SK-N-SH (cell line): ENCODE measurements at regions not wholly inside any gene's neighbourhood (a gene's known extent, or its start where the extent isn't known, plus 50 kb on each side); places are given as distances from the start of the nearest gene placed in this dataset.

Source experiments
- CTCF ChIA-PET: fragments of 300-600, 350-600 bp; formaldehyde crosslinking; extraction: SDS; loops from one replicate; lab custom pipeline; 2021; lab: Yijun Ruan, JAX
- POLR2A ChIA-PET: fragments of 350-600 bp; sonication (Branson Sonifier 250); formaldehyde crosslinking; extraction: SDS; loops from one replicate; lab custom pipeline; 2020; ENCODE audit warnings: antibody characterized with exemption, inconsistent platforms; lab: Yijun Ruan, JAX
- DNase-seq: peaks from one replicate; pipeline ENCODE4 v3.0.0; 2012
- H2AFZ ChIP-seq: fragments of 200-600 bp; sonication (generic); 2 replicates; pipeline ENCODE4 v1.8.1; 2016; ENCODE audit warnings: antibody characterized with exemption, mild to moderate bottlenecking, low read depth
- H3F3A ChIP-seq: fragments of 200-600 bp; sonication (generic); replicated peaks from 2 replicates; pipeline ENCODE3; 2016; ENCODE audit warnings: antibody characterized with exemption, mild to moderate bottlenecking; ENCODE audit not compliant: insufficient read depth
- H3K27ac ChIP-seq, 2 experiments: fragments of 200-500 bp in 1 of 2; fragments of 200-600 bp in 1 of 2; sonication (Bioruptor generic) in 1 of 2; sonication (generic), shearing (Covaris generic) in 1 of 2; 2 replicates each; pipeline versions ENCODE4 v1.5.1 to v1.6.1; 2014 to 2016; ENCODE audit warnings: low read depth in 2 of 2, inconsistent platforms in 1 of 2, low read length in 1 of 2, mild to moderate bottlenecking in 1 of 2, mixed read lengths in 1 of 2
- H3K27me3 ChIP-seq: fragments of 200-600 bp; sonication (generic), shearing (Covaris generic); 2 replicates; pipeline ENCODE4 v1.6.1; 2016; ENCODE audit warnings: mixed run types; ENCODE audit not compliant: insufficient read depth
- H3K36me3 ChIP-seq, 2 experiments: fragments of 200-500 bp in 1 of 2; fragments of 200-600 bp in 1 of 2; sonication (Bioruptor generic) in 1 of 2; sonication (generic) in 1 of 2; replicated peaks in 1 of 2; 2 replicates each; pipeline versions ENCODE3 to v1.5.1; 2014 to 2016; ENCODE audit warnings: low read length in 1 of 2, mild to moderate bottlenecking in 1 of 2; ENCODE audit not compliant: insufficient read depth in 2 of 2, control insufficient read depth in 1 of 2
- H3K4me1 ChIP-seq, 2 experiments: fragments of 200-500 bp in 1 of 2; fragments of 200-600 bp in 1 of 2; sonication (Bioruptor generic) in 1 of 2; sonication (generic), shearing (Covaris generic) in 1 of 2; 2 replicates each; pipeline versions ENCODE4 v1.5.1 to v1.6.1; 2014 to 2016; ENCODE audit warnings: low read depth in 1 of 2, low read length in 1 of 2, mixed run types in 1 of 2; ENCODE audit not compliant: insufficient read depth in 2 of 2, control insufficient read depth in 1 of 2
- H3K4me2 ChIP-seq: fragments of 200-600 bp; sonication (generic), shearing (Covaris generic); 2 replicates; pipeline ENCODE4 v1.6.1; 2017; ENCODE audit warnings: mixed run types
- H3K4me3 ChIP-seq, 2 experiments: fragments of 200-500 bp in 1 of 2; fragments of 200-600 bp in 1 of 2; sonication (Bioruptor generic) in 1 of 2; sonication (generic), shearing (Covaris generic) in 1 of 2; 2 replicates each; pipeline versions ENCODE4 v1.5.1 to v1.8.1; 2014 to 2016; ENCODE audit warnings: low read depth in 2 of 2, inconsistent platforms in 1 of 2, low read length in 1 of 2, mild to moderate bottlenecking in 1 of 2, mixed read lengths in 1 of 2, moderate library complexity in 1 of 2
- H3K79me2 ChIP-seq: fragments of 200-600 bp; sonication (generic); 2 replicates; pipeline ENCODE4 v1.8.1; 2017; ENCODE audit warnings: mild to moderate bottlenecking; ENCODE audit not compliant: insufficient read depth
- H3K9ac ChIP-seq: fragments of 200-600 bp; sonication (generic); 2 replicates; pipeline ENCODE4 v1.6.1; 2017; ENCODE audit warnings: mixed run types
- H3K9me2 ChIP-seq: fragments of 200-600 bp; sonication (generic); 2 replicates; pipeline ENCODE4 v1.6.1; 2017; ENCODE audit warnings: mixed run types
- H3K9me3 ChIP-seq: fragments of 200-600 bp; sonication (generic); 2 replicates; pipeline ENCODE4 v1.6.1; 2017; ENCODE audit warnings: mixed run types, mild to moderate bottlenecking, moderate library complexity
- H4K20me1 ChIP-seq: fragments of 200-600 bp; sonication (generic); 2 replicates; pipeline ENCODE4 v1.6.1; 2017; ENCODE audit warnings: mild to moderate bottlenecking, mixed run types; ENCODE audit not compliant: insufficient read depth
- CHD2 ChIP-seq: fragments of 150-350 bp; IDR thresholded peaks from 2 replicates; pipeline ENCODE4 v1.6.1; 2018; ENCODE audit warnings: low read length; ENCODE audit not compliant: partially characterized antibody
- CTCF ChIP-seq: fragments of 200-600 bp; sonication (generic); IDR thresholded peaks from 2 replicates; pipeline ENCODE4 v1.6.1; 2017; ENCODE audit warnings: antibody characterized with exemption, mild to moderate bottlenecking, moderate library complexity
- ELF1 ChIP-seq: IDR thresholded peaks from 2 replicates; pipeline ENCODE4 v1.4.0; 2012
- EP300 ChIP-seq, 2 experiments: IDR thresholded peaks; 2 replicates each; pipeline versions ENCODE4 v1.4.0 to v1.6.1; 2012; ENCODE audit warnings: borderline replicate concordance in 1 of 2, low read depth in 1 of 2, low read length in 1 of 2
- FOSL2 ChIP-seq: IDR thresholded peaks from 2 replicates; pipeline ENCODE4 v1.4.0; 2012; ENCODE audit warnings: low read depth, mild to moderate bottlenecking, moderate library complexity, borderline replicate concordance
- FOXJ3 ChIP-seq: sonication (generic); formaldehyde crosslinking; IDR thresholded peaks from 2 replicates; pipeline ENCODE4 v1.5.1; 2020; ENCODE audit warnings: mild to moderate bottlenecking, missing genetic modification reagents
- GABPA ChIP-seq: IDR thresholded peaks from 2 replicates; pipeline ENCODE4 v1.4.0; 2012; ENCODE audit warnings: low read depth, mild to moderate bottlenecking
- IRF3 ChIP-seq: fragments of 150-350 bp; IDR thresholded peaks from 2 replicates; pipeline ENCODE4 v1.6.1; 2016; ENCODE audit warnings: mild to moderate bottlenecking, low read depth, low read length
- JUND ChIP-seq: IDR thresholded peaks from 2 replicates; pipeline ENCODE4 v1.4.0; 2012
- MAX ChIP-seq: IDR thresholded peaks from 2 replicates; pipeline ENCODE4 v1.4.0; 2012; ENCODE audit warnings: low read depth
- MEF2A ChIP-seq: IDR thresholded peaks from 2 replicates; pipeline ENCODE4 v1.4.0; 2012; ENCODE audit warnings: low read depth, borderline replicate concordance
- NFIC ChIP-seq: IDR thresholded peaks from 2 replicates; pipeline ENCODE4 v1.4.0; 2012; ENCODE audit warnings: borderline replicate concordance
- REST ChIP-seq: IDR thresholded peaks from 2 replicates; pipeline ENCODE4 v1.6.1; 2012; ENCODE audit warnings: mild to moderate bottlenecking, low read depth, low read length, moderate library complexity
- RXRA ChIP-seq: IDR thresholded peaks from 2 replicates; pipeline ENCODE4 v1.4.0; 2012; ENCODE audit warnings: low read depth, mild to moderate bottlenecking, borderline replicate concordance
- SMC3 ChIP-seq: IDR thresholded peaks from 2 replicates; pipeline ENCODE4 v1.6.1; 2012; ENCODE audit warnings: low read depth, low read length, improper control_type of control experiment
- TEAD4 ChIP-seq: IDR thresholded peaks from 2 replicates; pipeline ENCODE4 v1.4.0; 2012; ENCODE audit warnings: mild to moderate bottlenecking, borderline replicate concordance; ENCODE audit not compliant: insufficient read depth
- WGBS: methylation state at CpG from one replicate; pipeline ENCODE4 v1.1.6; 2017; ENCODE audit warnings: low lambda C conversion rate; 5-methylcytosine and 5-hydroxymethylcytosine counted together

DNA sequence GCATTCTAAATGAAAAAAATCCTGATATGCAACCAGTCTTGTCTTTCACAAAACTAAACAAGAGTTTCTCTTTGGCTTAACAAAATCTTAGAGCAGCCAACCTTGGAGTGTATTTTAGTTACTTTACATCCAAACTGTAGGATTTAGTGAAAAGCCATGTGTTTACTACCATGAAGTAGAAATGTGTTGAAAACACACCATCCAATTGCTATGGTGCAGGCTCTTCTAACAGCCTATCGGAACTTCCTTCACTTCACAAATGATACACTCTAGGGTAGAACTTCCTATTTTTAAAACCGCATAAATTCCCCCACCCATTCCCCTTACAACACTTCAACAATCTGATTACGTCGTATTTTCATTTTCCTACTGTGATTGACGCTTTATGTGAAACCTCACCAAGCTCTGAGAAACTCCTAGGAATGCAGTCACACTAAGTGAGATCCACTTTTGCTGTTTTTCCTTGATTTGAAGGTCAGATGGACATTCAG, 74.4 kb upstream of the MAP4K4 start:
- no peak for DNase-seq
- Histone ChIP-seq H3K36me3 (no peaks in the 10 kb centered on the region), H3K9ac (no peak overlapping the region), H3K4me1 (peaks cover 0 to 2% of the 10 kb centered on the region in 2 experiments; a peak in 1 of 4 replicates), H3K27ac (no peak overlapping the region), H3K9me3 (no peaks in the 10 kb centered on the region), H4K20me1 (no peaks in the 10 kb centered on the region), H3K4me3 (no peak overlapping the region), H3K9me2 (no peaks in the 10 kb centered on the region), H3K79me2 (no peaks in the 10 kb centered on the region), H3K27me3 (no peaks in the 10 kb centered on the region), H3F3A (no peaks in the 10 kb centered on the region), H2AFZ (no peak overlapping the region), H3K4me2 (no peak overlapping the region)
- WGBS: 96% methylated on average over 5 of the region's 5 CpGs
- TF ChIP-seq EP300 (IDR thresholded peaks at IDR 0.05; ENCODE audit: borderline replicate concordance in 1 of 2, low read depth in 1 of 2, low read length in 1 of 2) (no peak), SMC3 (no peak), FOSL2 (no peak), NFIC (no peak), CTCF (no peak), GABPA (no peak), ELF1 (no peak), MAX (no peak), REST (no peak), CHD2 (no peak), FOXJ3 (CRISPR knock-in tag) (no peak), MEF2A (no peak), JUND (no peak), RXRA (no peak), TEAD4 (no peak), IRF3 (no peak)
- ChIA-PET CTCF (no interaction called here), POLR2A (no interaction called here)
